ENCODE measurements at regions not wholly inside any gene's neighbourhood (a gene's known extent, or its start where the extent isn't known, plus 50 kb on each side); places are given as distances from the start of the nearest gene placed in this dataset.

- H3K9me3 ChIP-seq: no peaks in the 10 kb centered on the region
- H3K36me3 ChIP-seq: no peaks in the 10 kb centered on the region
- WGBS: 88% methylated on average over 6 of the region's 6 CpGs
- H3K4me3 ChIP-seq: no peak overlapping the region
- TF ChIP-seq EP300 (IDR thresholded peaks at IDR 0.05) (no peak), POLR2AphosphoS5 (IDR thresholded peaks at IDR 0.05) (no peak), CTCF (IDR thresholded peaks at IDR 0.05) (no peak), POLR2A (IDR thresholded peaks at IDR 0.05) (no peak)
- no peak for DNase-seq (ENCODE audit: low spot score in 2 of 2)
- no peak overlapping the region for H3K27ac ChIP-seq
- no peaks in the 10 kb centered on the region for H3K4me1 ChIP-seq
- H3K27me3 ChIP-seq: no peaks in the 10 kb centered on the region
Measured at GRCh38 chr20:39492223-39492797, 530.2 kb downstream of the DHX35 start.

GRCh38 chr20:39491711-39492110 lies 529.6 kb downstream of the DHX35 start:
- Histone ChIP-seq H3K27ac (no peak overlapping the region), H3K4me1 (no peaks in the 10 kb centered on the region), H3K4me3 (no peak overlapping the region), H3K27me3 (no peaks in the 10 kb centered on the region), H3K36me3 (no peaks in the 10 kb centered on the region), H3K9me3 (no peaks in the 10 kb centered on the region)
- no peak for DNase-seq (ENCODE audit: low spot score in 2 of 2)
- WGBS: 80% methylated on average over 1 of the region's 1 CpG
- no peak for TF ChIP-seq CTCF (IDR thresholded peaks at IDR 0.05)
- TF ChIP-seq EP300 (IDR thresholded peaks at IDR 0.05): no peak
- no peak for TF ChIP-seq POLR2A (IDR thresholded peaks at IDR 0.05)
- no peak for TF ChIP-seq POLR2AphosphoS5 (IDR thresholded peaks at IDR 0.05)

GRCh38 chr20:39489986-39490560 lies 527.9 kb downstream of the DHX35 start:
- Histone ChIP-seq H3K36me3 (no peaks in the 10 kb centered on the region), H3K27me3 (no peaks in the 10 kb centered on the region), H3K4me3 (no peak overlapping the region), H3K27ac (no peak overlapping the region), H3K9me3 (no peaks in the 10 kb centered on the region), H3K4me1 (no peaks in the 10 kb centered on the region)
- TF ChIP-seq POLR2AphosphoS5 (IDR thresholded peaks at IDR 0.05): no peak
- no peak for DNase-seq (ENCODE audit: low spot score in 2 of 2)
- WGBS: 85% methylated on average over 2 of the region's 2 CpGs

- no peak for DNase-seq (ENCODE audit: low spot score in 2 of 2)
- WGBS: 80% methylated on average over 2 of the region's 2 CpGs
Measured at GRCh38 chr20:39480276-39481043, 518.3 kb downstream of the DHX35 start.

GRCh38 chr20:39479196-39479810 lies 517.2 kb downstream of the DHX35 start:
- Histone ChIP-seq H3K4me1 (no peaks in the 10 kb centered on the region), H3K4me3 (no peak overlapping the region), H3K9me3 (no peaks in the 10 kb centered on the region), H3K27ac (no peak overlapping the region), H3K36me3 (no peaks in the 10 kb centered on the region), H3K27me3 (no peaks in the 10 kb centered on the region)
- no peak for DNase-seq (ENCODE audit: low spot score in 2 of 2)
- TF ChIP-seq EP300 (IDR thresholded peaks at IDR 0.05) (no peak), CTCF (IDR thresholded peaks at IDR 0.05) (no peak), POLR2A (IDR thresholded peaks at IDR 0.05) (no peak), POLR2AphosphoS5 (IDR thresholded peaks at IDR 0.05) (no peak)
- WGBS: 72% methylated on average over 4 of the region's 4 CpGs

More at GRCh38 chr20:39480276-39481043, 518.3 kb downstream of the DHX35 start:
- Histone ChIP-seq H3K9me3 (no peaks in the 10 kb centered on the region), H3K27ac (no peak overlapping the region), H3K36me3 (no peaks in the 10 kb centered on the region), H3K4me3 (no peak overlapping the region), H3K27me3 (no peaks in the 10 kb centered on the region), H3K4me1 (no peaks in the 10 kb centered on the region)
- no peak for TF ChIP-seq EP300 (IDR thresholded peaks at IDR 0.05)
- TF ChIP-seq POLR2AphosphoS5 (IDR thresholded peaks at IDR 0.05): no peak
- no peak for TF ChIP-seq CTCF (IDR thresholded peaks at IDR 0.05)
- TF ChIP-seq POLR2A (IDR thresholded peaks at IDR 0.05): no peak
